ENCODE measurements at regions not wholly inside any gene's neighbourhood (a gene's known extent, or its start where the extent isn't known, plus 50 kb on each side); places are given as distances from the start of the nearest gene placed in this dataset.
"Not testable (repeated sequence)": the region's sequence is repeated elsewhere in the genome, so short reads cannot be mapped to it uniquely, and the experiment has no call there.

GRCh38 chr6:128703794-128704193 lies 179.1 kb upstream of the LAMA2 start:
- TF ChIP-seq, protein P1, sequence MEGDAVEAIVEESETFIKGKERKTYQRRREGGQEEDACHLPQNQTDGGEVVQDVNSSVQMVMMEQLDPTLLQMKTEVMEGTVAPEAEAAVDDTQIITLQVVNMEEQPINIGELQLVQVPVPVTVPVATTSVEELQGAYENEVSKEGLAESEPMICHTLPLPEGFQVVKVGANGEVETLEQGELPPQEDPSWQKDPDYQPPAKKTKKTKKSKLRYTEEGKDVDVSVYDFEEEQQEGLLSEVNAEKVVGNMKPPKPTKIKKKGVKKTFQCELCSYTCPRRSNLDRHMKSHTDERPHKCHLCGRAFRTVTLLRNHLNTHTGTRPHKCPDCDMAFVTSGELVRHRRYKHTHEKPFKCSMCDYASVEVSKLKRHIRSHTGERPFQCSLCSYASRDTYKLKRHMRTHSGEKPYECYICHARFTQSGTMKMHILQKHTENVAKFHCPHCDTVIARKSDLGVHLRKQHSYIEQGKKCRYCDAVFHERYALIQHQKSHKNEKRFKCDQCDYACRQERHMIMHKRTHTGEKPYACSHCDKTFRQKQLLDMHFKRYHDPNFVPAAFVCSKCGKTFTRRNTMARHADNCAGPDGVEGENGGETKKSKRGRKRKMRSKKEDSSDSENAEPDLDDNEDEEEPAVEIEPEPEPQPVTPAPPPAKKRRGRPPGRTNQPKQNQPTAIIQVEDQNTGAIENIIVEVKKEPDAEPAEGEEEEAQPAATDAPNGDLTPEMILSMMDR (conservative IDR thresholded peaks at IDR 0.05; ENCODE audit: low read depth, low read length): not testable (repeated sequence)
- not testable (repeated sequence) for TF ChIP-seq POLR2A (IDR thresholded peaks at IDR 0.05; ENCODE audit: low read depth, low read length)
